ENCODE measurements at regions not wholly inside any gene's neighbourhood (a gene's known extent, or its start where the extent isn't known, plus 50 kb on each side); places are given as distances from the start of the nearest gene placed in this dataset.

DNA sequence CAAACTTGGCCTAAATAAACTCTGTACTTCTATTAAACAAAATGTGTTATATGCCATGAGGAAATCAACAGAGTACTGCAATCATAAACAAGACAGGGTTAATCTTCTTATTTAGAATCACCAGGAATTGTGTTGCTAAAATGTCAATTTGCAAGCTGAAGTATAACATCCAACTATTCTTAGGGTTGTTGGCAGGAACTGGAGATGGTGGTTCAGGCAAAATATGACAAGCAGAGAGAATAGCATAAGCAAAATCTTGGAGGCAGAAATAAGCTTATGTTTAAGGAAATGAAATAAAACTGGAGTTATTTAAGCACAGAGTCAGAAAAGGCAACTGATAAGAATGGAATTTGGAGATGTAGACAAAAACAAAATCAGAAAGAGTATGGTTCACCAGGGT lies 463.8 kb upstream of the SLC8A1 start:
- no peak for TF ChIP-seq POLR2A (IDR thresholded peaks at IDR 0.05)
- TF ChIP-seq, protein P1, sequence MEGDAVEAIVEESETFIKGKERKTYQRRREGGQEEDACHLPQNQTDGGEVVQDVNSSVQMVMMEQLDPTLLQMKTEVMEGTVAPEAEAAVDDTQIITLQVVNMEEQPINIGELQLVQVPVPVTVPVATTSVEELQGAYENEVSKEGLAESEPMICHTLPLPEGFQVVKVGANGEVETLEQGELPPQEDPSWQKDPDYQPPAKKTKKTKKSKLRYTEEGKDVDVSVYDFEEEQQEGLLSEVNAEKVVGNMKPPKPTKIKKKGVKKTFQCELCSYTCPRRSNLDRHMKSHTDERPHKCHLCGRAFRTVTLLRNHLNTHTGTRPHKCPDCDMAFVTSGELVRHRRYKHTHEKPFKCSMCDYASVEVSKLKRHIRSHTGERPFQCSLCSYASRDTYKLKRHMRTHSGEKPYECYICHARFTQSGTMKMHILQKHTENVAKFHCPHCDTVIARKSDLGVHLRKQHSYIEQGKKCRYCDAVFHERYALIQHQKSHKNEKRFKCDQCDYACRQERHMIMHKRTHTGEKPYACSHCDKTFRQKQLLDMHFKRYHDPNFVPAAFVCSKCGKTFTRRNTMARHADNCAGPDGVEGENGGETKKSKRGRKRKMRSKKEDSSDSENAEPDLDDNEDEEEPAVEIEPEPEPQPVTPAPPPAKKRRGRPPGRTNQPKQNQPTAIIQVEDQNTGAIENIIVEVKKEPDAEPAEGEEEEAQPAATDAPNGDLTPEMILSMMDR (IDR thresholded peaks at IDR 0.05) = no peak

All from thyroid gland (tissue), 4 donors.